MM.1S (cell line): ENCODE measurements at regions not wholly inside any gene's neighbourhood (a gene's known extent, or its start where the extent isn't known, plus 50 kb on each side); places are given as distances from the start of the nearest gene placed in this dataset.

ENCODE experiments used
- DNase-seq: peaks from one replicate; pipeline ENCODE4 v3.0.0-alpha.2; 2015
- H2AFZ ChIP-seq: fragments of 300-600 bp; sonication (generic); 2 replicates; pipeline ENCODE4 v1.6.0; 2016; ENCODE audit warnings: antibody characterized with exemption, low read length
- H3F3A ChIP-seq: fragments of 300-600 bp; sonication (generic); 2 replicates; pipeline ENCODE4 v1.6.1; 2016; ENCODE audit warnings: mild to moderate bottlenecking, antibody characterized with exemption, low read length, moderate library complexity, mixed read lengths; ENCODE audit not compliant: insufficient read depth
- H3K27ac ChIP-seq: fragments of 300-600 bp; sonication (generic); 2 replicates; pipeline ENCODE4 v1.5.1; 2016; ENCODE audit warnings: mild to moderate bottlenecking, low read length
- H3K27me3 ChIP-seq: fragments of 300-600 bp; sonication (generic); replicated peaks from 2 replicates; pipeline ENCODE4 v1.6.0; 2016; ENCODE audit warnings: low read length; ENCODE audit not compliant: insufficient read depth
- H3K36me3 ChIP-seq: fragments of 300-600 bp; sonication (generic); replicated peaks from 2 replicates; pipeline ENCODE4 v1.6.1; 2016; ENCODE audit warnings: mild to moderate bottlenecking, low read length, mixed read lengths; ENCODE audit not compliant: insufficient read depth
- H3K4me1 ChIP-seq: fragments of 300-600 bp; sonication (generic); 2 replicates; pipeline ENCODE4 v1.6.1; 2016; ENCODE audit warnings: low read length, mixed read lengths
- H3K4me2 ChIP-seq: fragments of 300-600 bp; sonication (generic); 2 replicates; pipeline ENCODE4 v1.6.0; 2016; ENCODE audit warnings: low read depth, low read length
- H3K4me3 ChIP-seq: fragments of 300-600 bp; sonication (generic); 2 replicates; pipeline ENCODE4 v1.5.1; 2016; ENCODE audit warnings: low read length, mixed read lengths
- H3K79me2 ChIP-seq: fragments of 300-600 bp; sonication (generic); 2 replicates; pipeline ENCODE4 v1.6.1; 2016; ENCODE audit warnings: mixed run types, low read length, mixed read lengths
- H3K9ac ChIP-seq: fragments of 300-600 bp; sonication (generic); 2 replicates; pipeline ENCODE4 v1.6.1; 2016; ENCODE audit warnings: low read length, mixed read lengths
- H3K9me2 ChIP-seq: fragments of 300-600 bp; sonication (generic); replicated peaks from 2 replicates; pipeline ENCODE4 v1.6.1; 2016; ENCODE audit warnings: mild to moderate bottlenecking, low read length, mixed read lengths; ENCODE audit not compliant: insufficient read depth
- H3K9me3 ChIP-seq: fragments of 300-600 bp; sonication (generic); replicated peaks from 2 replicates; pipeline ENCODE4 v1.6.1; 2016; ENCODE audit warnings: mild to moderate bottlenecking, low read length, mixed read lengths; ENCODE audit not compliant: insufficient read depth
- H4K20me1 ChIP-seq: fragments of 300-600 bp; sonication (generic); 2 replicates; pipeline ENCODE4 v1.6.1; 2016; ENCODE audit warnings: mild to moderate bottlenecking, low read length, moderate library complexity, mixed read lengths; ENCODE audit not compliant: insufficient read depth
- CTCF ChIP-seq: fragments of 300-600 bp; sonication (generic); IDR thresholded peaks from 2 replicates; pipeline ENCODE4 v1.5.1; 2016; ENCODE audit warnings: antibody characterized with exemption, low read length, mixed read lengths
- EZH2 ChIP-seq: fragments of 300-600 bp; sonication (generic); optimal IDR thresholded peaks from 2 replicates; pipeline ENCODE3; 2017; ENCODE audit warnings: low read depth, mild to moderate bottlenecking, antibody characterized with exemption, low read length, mixed read lengths
- EZH2phosphoT487 ChIP-seq: fragments of 300-600 bp; sonication (generic); IDR thresholded peaks from 2 replicates; pipeline ENCODE4 v1.6.1; 2018; ENCODE audit warnings: antibody characterized with exemption, low read length

DNA sequence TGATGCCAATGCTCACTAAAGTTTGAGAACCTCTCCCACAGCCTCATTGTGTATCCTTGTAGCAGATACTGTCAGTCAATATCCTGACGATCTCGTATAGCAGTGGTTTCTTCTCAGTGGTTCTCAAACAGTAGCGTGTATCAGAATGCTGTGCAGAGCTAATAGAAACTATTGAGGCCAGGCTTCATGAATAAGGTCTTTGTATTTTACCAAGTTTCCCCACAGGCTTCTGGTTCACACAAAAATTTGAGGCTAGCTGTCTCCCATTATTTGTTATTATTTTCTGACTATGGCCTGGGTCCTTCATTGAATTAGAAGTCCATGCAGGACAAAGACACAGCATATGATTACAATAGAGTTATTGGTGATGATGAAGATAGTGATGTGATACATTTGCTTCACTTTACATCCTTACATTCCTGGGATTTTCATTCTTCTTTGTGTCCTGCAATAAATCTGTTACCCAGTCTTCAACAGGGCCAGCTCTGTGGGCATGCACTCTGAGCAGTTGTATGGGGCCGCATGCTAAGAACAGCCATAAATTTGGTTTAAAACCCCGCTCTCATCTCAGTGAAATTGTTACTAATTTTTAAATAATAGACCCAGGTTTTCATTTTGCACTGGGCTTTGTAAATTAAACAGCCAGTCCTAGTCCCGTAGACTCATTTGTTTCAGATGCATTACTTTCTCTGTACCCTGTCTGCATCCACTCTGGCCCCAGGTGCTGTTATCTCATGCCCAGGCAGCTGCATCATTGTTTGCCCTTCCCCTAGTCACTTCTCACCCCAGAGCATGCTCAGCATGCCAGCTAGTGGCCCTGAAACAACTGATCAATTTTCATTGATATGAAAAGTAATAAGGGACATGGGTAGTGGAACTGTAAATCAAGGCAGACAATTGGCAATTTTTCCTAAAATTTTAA is 199.9 kb upstream of the PIK3R1 start:
- H3K27ac ChIP-seq: no peak overlapping the region
- H3K9ac ChIP-seq: no peak overlapping the region
- no peaks in the 10 kb centered on the region for H3F3A ChIP-seq
- no peaks in the 10 kb centered on the region for H3K9me3 ChIP-seq
- H2AFZ ChIP-seq: no peak overlapping the region
- H4K20me1 ChIP-seq: no peaks in the 10 kb centered on the region
- H3K4me2 ChIP-seq: no peak overlapping the region
- no peak for TF ChIP-seq EZH2phosphoT487
- no peak for TF ChIP-seq CTCF
- TF ChIP-seq EZH2: no peak
- H3K27me3 ChIP-seq: no peaks in the 10 kb centered on the region
- DNase-seq: no peak
- H3K4me3 ChIP-seq: no peak overlapping the region
- H3K9me2 ChIP-seq: no peaks in the 10 kb centered on the region
- no peaks in the 10 kb centered on the region for H3K79me2 ChIP-seq
- no peaks in the 10 kb centered on the region for H3K36me3 ChIP-seq
- no peaks in the 10 kb centered on the region for H3K4me1 ChIP-seq

DNA sequence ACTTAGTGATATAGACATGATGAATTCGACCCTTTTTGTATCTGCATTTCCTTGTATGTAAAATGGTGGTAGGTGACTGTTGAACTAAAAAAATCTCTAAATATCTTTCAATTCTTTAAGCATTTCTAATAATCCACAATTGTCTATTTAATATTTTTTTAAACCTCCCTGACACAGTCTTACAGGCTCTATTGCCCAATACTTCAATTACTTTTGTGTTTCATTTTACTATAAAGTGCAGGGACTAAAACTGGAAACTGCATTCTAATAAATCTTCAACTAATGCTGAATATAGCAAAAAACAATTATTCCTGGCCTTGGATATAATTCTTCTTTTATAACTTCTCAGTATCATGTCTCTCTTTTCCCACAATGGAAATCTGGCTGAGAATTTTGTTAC is 202.7 kb upstream of the PIK3R1 start:
- no peak overlapping the region for H3K4me3 ChIP-seq
- H3K36me3 ChIP-seq: no peaks in the 10 kb centered on the region
- no peak overlapping the region for H3K9ac ChIP-seq
- no peaks in the 10 kb centered on the region for H3K9me3 ChIP-seq
- H2AFZ ChIP-seq: no peak overlapping the region
- H3K79me2 ChIP-seq: no peaks in the 10 kb centered on the region
- H3K4me2 ChIP-seq: no peak overlapping the region
- no peaks in the 10 kb centered on the region for H3K27me3 ChIP-seq
- no peaks in the 10 kb centered on the region for H4K20me1 ChIP-seq
- no peaks in the 10 kb centered on the region for H3K4me1 ChIP-seq
- H3K9me2 ChIP-seq: no peaks in the 10 kb centered on the region
- no peaks in the 10 kb centered on the region for H3F3A ChIP-seq
- no peak for DNase-seq
- H3K27ac ChIP-seq: no peak overlapping the region
- no peak for TF ChIP-seq EZH2
- TF ChIP-seq CTCF: no peak
- TF ChIP-seq EZH2phosphoT487: no peak

DNA sequence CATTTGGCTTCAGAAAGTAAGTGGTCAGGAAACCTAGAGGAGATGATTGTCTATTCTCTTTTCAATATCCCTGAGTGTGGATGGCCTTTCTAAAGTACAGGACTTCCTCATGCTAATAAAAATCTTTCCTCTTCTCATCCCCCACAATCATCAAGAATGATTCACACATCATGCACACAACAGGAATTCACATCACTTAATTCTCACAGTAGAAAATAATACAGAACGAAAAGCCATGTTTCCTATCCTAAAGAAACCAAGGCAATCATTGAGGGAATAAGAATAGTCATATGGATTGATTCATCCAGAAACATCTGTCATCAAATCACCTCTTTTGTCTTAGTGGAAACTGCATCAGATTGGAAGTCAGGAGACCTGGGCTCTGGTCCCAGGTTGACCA is 203.1 kb upstream of the PIK3R1 start:
- no peak for DNase-seq
- Histone ChIP-seq H3K9me2 (no peaks in the 10 kb centered on the region), H3F3A (no peaks in the 10 kb centered on the region), H3K4me3 (no peak overlapping the region), H3K4me1 (no peaks in the 10 kb centered on the region), H3K36me3 (no peaks in the 10 kb centered on the region), H3K9me3 (no peaks in the 10 kb centered on the region), H3K27me3 (no peaks in the 10 kb centered on the region), H3K9ac (no peak overlapping the region), H3K4me2 (no peak overlapping the region), H2AFZ (no peak overlapping the region), H3K27ac (no peak overlapping the region), H4K20me1 (no peaks in the 10 kb centered on the region), H3K79me2 (no peaks in the 10 kb centered on the region)
- TF ChIP-seq CTCF (no peak), EZH2phosphoT487 (no peak), EZH2 (no peak)
